ENCODE measurements at regions not wholly inside any gene's neighbourhood (a gene's known extent, or its start where the extent isn't known, plus 50 kb on each side); places are given as distances from the start of the nearest gene placed in this dataset.

GRCh38 chr3:72192572-72192971 is 407.6 kb upstream of the PROK2 start:
- H3K9me2 ChIP-seq (replicated peaks; ENCODE audit: insufficient read depth, low read length), result no peaks in the 10 kb centered on the region
- no peaks in the 10 kb centered on the region for H4K20me1 ChIP-seq (ENCODE audit: insufficient read depth, low read length)
- H3K4me2 ChIP-seq (ENCODE audit: low read depth, low read length), result no peak overlapping the region
- H3K9me3 ChIP-seq (replicated peaks; ENCODE audit: insufficient read depth, low read length), result no peaks in the 10 kb centered on the region
- H3K36me3 ChIP-seq (replicated peaks; ENCODE audit: insufficient read depth, low read length), result no peaks in the 10 kb centered on the region
- no peak for DNase-seq
- H3K27ac ChIP-seq (ENCODE audit: low read length), result no peak overlapping the region
- H3K27me3 ChIP-seq (replicated peaks; ENCODE audit: insufficient read depth, low read length), result no peaks in the 10 kb centered on the region
- H3K79me2 ChIP-seq (ENCODE audit: low read length), result no peaks in the 10 kb centered on the region
- no peak overlapping the region for H2AFZ ChIP-seq (ENCODE audit: low read length)
- no peak overlapping the region for H3K9ac ChIP-seq (ENCODE audit: low read length)
- no peak for TF ChIP-seq EZH2phosphoT487 (IDR thresholded peaks at IDR 0.05; ENCODE audit: low read length)
- TF ChIP-seq EZH2 (optimal IDR thresholded peaks at IDR 0.05; ENCODE audit: low read depth, low read length), result no peak
- no peak for TF ChIP-seq CTCF (IDR thresholded peaks at IDR 0.05; ENCODE audit: low read length)
- H3K4me3 ChIP-seq (ENCODE audit: low read length), result no peak overlapping the region
- H3K4me1 ChIP-seq (ENCODE audit: low read length), result no peaks in the 10 kb centered on the region
- no peaks in the 10 kb centered on the region for H3F3A ChIP-seq (ENCODE audit: insufficient read depth, low read length)

GRCh38 chr3:72191209-72191960 is 406.4 kb upstream of the PROK2 start:
- no peak for TF ChIP-seq EZH2 (optimal IDR thresholded peaks at IDR 0.05; ENCODE audit: low read depth, low read length)
- no peak for TF ChIP-seq EZH2phosphoT487 (IDR thresholded peaks at IDR 0.05; ENCODE audit: low read length)
- no peak for TF ChIP-seq CTCF (IDR thresholded peaks at IDR 0.05; ENCODE audit: low read length)
- no peaks in the 10 kb centered on the region for H3K27me3 ChIP-seq (replicated peaks; ENCODE audit: insufficient read depth, low read length)
- H2AFZ ChIP-seq (ENCODE audit: low read length), result no peak overlapping the region
- H3K9me3 ChIP-seq (replicated peaks; ENCODE audit: insufficient read depth, low read length), result no peaks in the 10 kb centered on the region
- no peaks in the 10 kb centered on the region for H3K4me1 ChIP-seq (ENCODE audit: low read length)
- no peak overlapping the region for H3K4me2 ChIP-seq (ENCODE audit: low read depth, low read length)
- no peak overlapping the region for H3K4me3 ChIP-seq (ENCODE audit: low read length)
- H4K20me1 ChIP-seq (ENCODE audit: insufficient read depth, low read length), result no peaks in the 10 kb centered on the region
- H3K36me3 ChIP-seq (replicated peaks; ENCODE audit: insufficient read depth, low read length), result no peaks in the 10 kb centered on the region
- H3F3A ChIP-seq (ENCODE audit: insufficient read depth, low read length), result no peaks in the 10 kb centered on the region
- no peaks in the 10 kb centered on the region for H3K79me2 ChIP-seq (ENCODE audit: low read length)
- H3K9me2 ChIP-seq (replicated peaks; ENCODE audit: insufficient read depth, low read length), result no peaks in the 10 kb centered on the region
- H3K27ac ChIP-seq (ENCODE audit: low read length), result no peak overlapping the region
- H3K9ac ChIP-seq (ENCODE audit: low read length), result no peak overlapping the region
- no peak for DNase-seq

- Histone ChIP-seq H3K27ac (ENCODE audit: low read length) (no peak overlapping the region), H3K4me3 (ENCODE audit: low read length) (no peak overlapping the region), H4K20me1 (ENCODE audit: insufficient read depth, low read length) (no peaks in the 10 kb centered on the region), H3K27me3 (replicated peaks; ENCODE audit: insufficient read depth, low read length) (no peaks in the 10 kb centered on the region), H3K79me2 (ENCODE audit: low read length) (no peaks in the 10 kb centered on the region), H3K9ac (ENCODE audit: low read length) (no peak overlapping the region), H2AFZ (ENCODE audit: low read length) (no peak overlapping the region), H3K36me3 (replicated peaks; ENCODE audit: insufficient read depth, low read length) (no peaks in the 10 kb centered on the region), H3K4me2 (ENCODE audit: low read depth, low read length) (no peak overlapping the region), H3K9me3 (replicated peaks; ENCODE audit: insufficient read depth, low read length) (no peaks in the 10 kb centered on the region), H3F3A (ENCODE audit: insufficient read depth, low read length) (no peaks in the 10 kb centered on the region), H3K9me2 (replicated peaks; ENCODE audit: insufficient read depth, low read length) (no peaks in the 10 kb centered on the region), H3K4me1 (ENCODE audit: low read length) (no peaks in the 10 kb centered on the region)
- no peak for DNase-seq
- TF ChIP-seq EZH2phosphoT487 (IDR thresholded peaks at IDR 0.05; ENCODE audit: low read length) (no peak), CTCF (IDR thresholded peaks at IDR 0.05; ENCODE audit: low read length) (no peak), EZH2 (optimal IDR thresholded peaks at IDR 0.05; ENCODE audit: low read depth, low read length) (no peak)
Observed at GRCh38 chr3:72190050-72190449, 405.1 kb upstream of the PROK2 start.
